ENCODE measurements at regions not wholly inside any gene's neighbourhood (a gene's known extent, or its start where the extent isn't known, plus 50 kb on each side); places are given as distances from the start of the nearest gene placed in this dataset.
"Not testable (repeated sequence)": the region's sequence is repeated elsewhere in the genome, so short reads cannot be mapped to it uniquely, and the experiment has no call there.

DNA sequence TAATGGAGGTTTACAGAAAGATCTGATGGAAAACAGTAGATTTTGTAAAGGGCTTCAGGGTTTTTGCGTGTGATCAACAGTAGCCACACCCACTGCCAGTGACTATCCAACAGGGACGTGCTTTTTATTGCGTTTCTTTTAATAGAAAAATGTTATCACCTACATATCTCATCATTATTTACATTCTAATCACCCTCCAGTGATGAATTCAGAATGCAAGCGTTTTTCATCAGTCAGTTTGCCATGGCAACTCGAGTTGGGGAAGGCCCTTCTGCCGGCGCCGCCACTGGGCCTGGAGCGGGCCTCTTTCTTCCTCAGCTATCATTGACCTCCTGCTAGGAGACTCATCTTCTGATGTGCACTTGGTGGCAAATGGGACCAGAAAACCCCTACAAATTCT is 90.3 kb upstream of the TMTC4 start:
- H3K36me3 ChIP-seq (ENCODE audit: control insufficient read depth in 2 of 2, insufficient read depth in 1 of 2, low read length in 2 of 2), result no peaks in the 10 kb centered on the region
- H3K4me1 ChIP-seq (ENCODE audit: control insufficient read depth, insufficient read depth, low read length), result no peaks in the 10 kb centered on the region
- ChIA-PET POLR2A (no interaction called here), CTCF (no interaction called here)
- TF ChIP-seq ZNF560 (tag by site-specific recombination; IDR thresholded peaks at IDR 0.05; ENCODE audit: borderline replicate concordance) (no peak), ZNF16 (tag by site-specific recombination; IDR thresholded peaks at IDR 0.05; ENCODE audit: low read depth) (no peak), ZNF658 (tag by site-specific recombination; IDR thresholded peaks at IDR 0.05) (no peak), ZNF354C (tag by site-specific recombination; IDR thresholded peaks at IDR 0.05; ENCODE audit: borderline replicate concordance, low read depth) (no peak), IKZF3 (tag by site-specific recombination; IDR thresholded peaks at IDR 0.05) (no peak)
- TF ChIP-seq, protein P1, sequence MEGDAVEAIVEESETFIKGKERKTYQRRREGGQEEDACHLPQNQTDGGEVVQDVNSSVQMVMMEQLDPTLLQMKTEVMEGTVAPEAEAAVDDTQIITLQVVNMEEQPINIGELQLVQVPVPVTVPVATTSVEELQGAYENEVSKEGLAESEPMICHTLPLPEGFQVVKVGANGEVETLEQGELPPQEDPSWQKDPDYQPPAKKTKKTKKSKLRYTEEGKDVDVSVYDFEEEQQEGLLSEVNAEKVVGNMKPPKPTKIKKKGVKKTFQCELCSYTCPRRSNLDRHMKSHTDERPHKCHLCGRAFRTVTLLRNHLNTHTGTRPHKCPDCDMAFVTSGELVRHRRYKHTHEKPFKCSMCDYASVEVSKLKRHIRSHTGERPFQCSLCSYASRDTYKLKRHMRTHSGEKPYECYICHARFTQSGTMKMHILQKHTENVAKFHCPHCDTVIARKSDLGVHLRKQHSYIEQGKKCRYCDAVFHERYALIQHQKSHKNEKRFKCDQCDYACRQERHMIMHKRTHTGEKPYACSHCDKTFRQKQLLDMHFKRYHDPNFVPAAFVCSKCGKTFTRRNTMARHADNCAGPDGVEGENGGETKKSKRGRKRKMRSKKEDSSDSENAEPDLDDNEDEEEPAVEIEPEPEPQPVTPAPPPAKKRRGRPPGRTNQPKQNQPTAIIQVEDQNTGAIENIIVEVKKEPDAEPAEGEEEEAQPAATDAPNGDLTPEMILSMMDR (tag by site-specific recombination; IDR thresholded peaks at IDR 0.05), result no peak
- TF ChIP-seq, protein P2, sequence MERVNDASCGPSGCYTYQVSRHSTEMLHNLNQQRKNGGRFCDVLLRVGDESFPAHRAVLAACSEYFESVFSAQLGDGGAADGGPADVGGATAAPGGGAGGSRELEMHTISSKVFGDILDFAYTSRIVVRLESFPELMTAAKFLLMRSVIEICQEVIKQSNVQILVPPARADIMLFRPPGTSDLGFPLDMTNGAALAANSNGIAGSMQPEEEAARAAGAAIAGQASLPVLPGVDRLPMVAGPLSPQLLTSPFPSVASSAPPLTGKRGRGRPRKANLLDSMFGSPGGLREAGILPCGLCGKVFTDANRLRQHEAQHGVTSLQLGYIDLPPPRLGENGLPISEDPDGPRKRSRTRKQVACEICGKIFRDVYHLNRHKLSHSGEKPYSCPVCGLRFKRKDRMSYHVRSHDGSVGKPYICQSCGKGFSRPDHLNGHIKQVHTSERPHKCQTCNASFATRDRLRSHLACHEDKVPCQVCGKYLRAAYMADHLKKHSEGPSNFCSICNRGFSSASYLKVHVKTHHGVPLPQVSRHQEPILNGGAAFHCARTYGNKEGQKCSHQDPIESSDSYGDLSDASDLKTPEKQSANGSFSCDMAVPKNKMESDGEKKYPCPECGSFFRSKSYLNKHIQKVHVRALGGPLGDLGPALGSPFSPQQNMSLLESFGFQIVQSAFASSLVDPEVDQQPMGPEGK (tag by site-specific recombination; IDR thresholded peaks at IDR 0.05), result no peak
- H3K9me3 ChIP-seq (ENCODE audit: control insufficient read depth, insufficient read depth, low read depth, low read length), result no peaks in the 10 kb centered on the region
- H3K4me3 ChIP-seq (ENCODE audit: low read depth, low read length), result no peak overlapping the region
- H3K27ac ChIP-seq (ENCODE audit: extremely low read depth, low read depth, low read length), result no peak overlapping the region

DNA sequence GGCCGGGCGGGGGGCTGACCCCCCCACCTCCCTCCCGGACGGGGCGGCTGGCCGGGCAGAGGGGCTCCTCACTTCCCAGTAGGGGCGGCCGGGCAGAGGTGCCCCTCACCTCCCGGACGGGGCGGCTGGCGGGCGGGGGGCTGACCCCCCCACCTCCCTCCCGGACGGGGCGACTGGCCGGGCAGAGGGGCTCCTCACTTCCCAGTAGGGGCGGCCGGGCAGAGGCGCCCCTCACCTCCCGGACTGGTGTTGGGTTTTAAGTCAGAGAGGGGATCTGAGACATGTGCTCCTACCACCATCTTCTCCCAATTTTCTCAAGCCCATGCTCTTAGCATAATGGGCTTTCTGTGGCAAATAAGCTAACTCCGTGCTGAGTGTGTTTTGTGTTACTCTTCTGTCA is 87.5 kb upstream of the TMTC4 start:
- CTCF ChIA-PET, result interaction anchor here (0.7 kb wide), 1 partner anchor 12 kb away, joined by 3 read pairs; no protein-coding TSS in a partner anchor
- H3K9me3 ChIP-seq (ENCODE audit: control insufficient read depth, insufficient read depth, low read depth, low read length); H3K4me3 ChIP-seq (ENCODE audit: low read depth, low read length); POLR2A ChIA-PET; H3K4me1 ChIP-seq (ENCODE audit: control insufficient read depth, insufficient read depth, low read length); H3K36me3 ChIP-seq (ENCODE audit: control insufficient read depth in 2 of 2, insufficient read depth in 1 of 2, low read length in 2 of 2); H3K27ac ChIP-seq (ENCODE audit: extremely low read depth, low read depth, low read length): not testable (repeated sequence)

DNA sequence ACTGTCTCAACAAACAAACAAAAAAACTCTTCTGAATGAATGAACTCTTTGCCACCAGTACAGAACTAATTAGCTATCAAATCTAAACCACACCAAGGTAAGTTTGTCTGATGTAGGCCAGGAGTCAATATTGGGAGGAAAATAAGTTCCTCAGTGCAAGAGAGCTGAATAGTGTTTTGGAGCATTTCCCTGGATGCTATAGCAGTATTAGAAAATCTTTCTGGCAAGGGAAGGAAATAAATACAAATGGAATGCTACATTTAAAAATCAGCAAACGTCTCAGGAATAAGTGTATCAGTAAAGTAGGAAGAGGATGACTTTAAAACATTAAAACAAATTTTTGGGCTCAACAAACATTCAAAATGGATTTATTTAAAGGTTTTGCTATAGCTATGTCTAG is 81.3 kb upstream of the TMTC4 start:
- no peaks in the 10 kb centered on the region for H3K4me1 ChIP-seq (ENCODE audit: control insufficient read depth, insufficient read depth, low read length)
- H3K27ac ChIP-seq (ENCODE audit: extremely low read depth, low read depth, low read length), result no peak overlapping the region
- POLR2A ChIA-PET, result no interaction called here
- no peak overlapping the region for H3K4me3 ChIP-seq (ENCODE audit: low read depth, low read length)
- CTCF ChIA-PET, result no interaction called here
- no peaks in the 10 kb centered on the region for H3K9me3 ChIP-seq (ENCODE audit: control insufficient read depth, insufficient read depth, low read depth, low read length)
- no peaks in the 10 kb centered on the region for H3K36me3 ChIP-seq (ENCODE audit: control insufficient read depth in 2 of 2, insufficient read depth in 1 of 2, low read length in 2 of 2)
- TF ChIP-seq ZNF510 (tag by site-specific recombination; IDR thresholded peaks at IDR 0.05; ENCODE audit: insufficient replicate concordance) (no peak), ZNF211 (tag by site-specific recombination; IDR thresholded peaks at IDR 0.05; ENCODE audit: low read depth) (no peak), ZSCAN23 (tag by site-specific recombination; IDR thresholded peaks at IDR 0.05) (no peak), ZNF624 (tag by site-specific recombination; IDR thresholded peaks at IDR 0.05) (no peak), ZNF776 (tag by site-specific recombination; IDR thresholded peaks at IDR 0.05; ENCODE audit: borderline replicate concordance) (no peak), ZNF292 (tag by site-specific recombination; IDR thresholded peaks at IDR 0.05; ENCODE audit: borderline replicate concordance, low read depth) (no peak), ZNF707 (tag by site-specific recombination; IDR thresholded peaks at IDR 0.05) (no peak)
- TF ChIP-seq, protein P3, sequence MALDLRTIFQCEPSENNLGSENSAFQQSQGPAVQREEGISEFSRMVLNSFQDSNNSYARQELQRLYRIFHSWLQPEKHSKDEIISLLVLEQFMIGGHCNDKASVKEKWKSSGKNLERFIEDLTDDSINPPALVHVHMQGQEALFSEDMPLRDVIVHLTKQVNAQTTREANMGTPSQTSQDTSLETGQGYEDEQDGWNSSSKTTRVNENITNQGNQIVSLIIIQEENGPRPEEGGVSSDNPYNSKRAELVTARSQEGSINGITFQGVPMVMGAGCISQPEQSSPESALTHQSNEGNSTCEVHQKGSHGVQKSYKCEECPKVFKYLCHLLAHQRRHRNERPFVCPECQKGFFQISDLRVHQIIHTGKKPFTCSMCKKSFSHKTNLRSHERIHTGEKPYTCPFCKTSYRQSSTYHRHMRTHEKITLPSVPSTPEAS (tag by site-specific recombination; IDR thresholded peaks at IDR 0.05), result no peak
- TF ChIP-seq, protein P4, sequence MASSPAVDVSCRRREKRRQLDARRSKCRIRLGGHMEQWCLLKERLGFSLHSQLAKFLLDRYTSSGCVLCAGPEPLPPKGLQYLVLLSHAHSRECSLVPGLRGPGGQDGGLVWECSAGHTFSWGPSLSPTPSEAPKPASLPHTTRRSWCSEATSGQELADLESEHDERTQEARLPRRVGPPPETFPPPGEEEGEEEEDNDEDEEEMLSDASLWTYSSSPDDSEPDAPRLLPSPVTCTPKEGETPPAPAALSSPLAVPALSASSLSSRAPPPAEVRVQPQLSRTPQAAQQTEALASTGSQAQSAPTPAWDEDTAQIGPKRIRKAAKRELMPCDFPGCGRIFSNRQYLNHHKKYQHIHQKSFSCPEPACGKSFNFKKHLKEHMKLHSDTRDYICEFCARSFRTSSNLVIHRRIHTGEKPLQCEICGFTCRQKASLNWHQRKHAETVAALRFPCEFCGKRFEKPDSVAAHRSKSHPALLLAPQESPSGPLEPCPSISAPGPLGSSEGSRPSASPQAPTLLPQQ (tag by site-specific recombination; IDR thresholded peaks at IDR 0.05), result no peak
- TF ChIP-seq, protein P5, sequence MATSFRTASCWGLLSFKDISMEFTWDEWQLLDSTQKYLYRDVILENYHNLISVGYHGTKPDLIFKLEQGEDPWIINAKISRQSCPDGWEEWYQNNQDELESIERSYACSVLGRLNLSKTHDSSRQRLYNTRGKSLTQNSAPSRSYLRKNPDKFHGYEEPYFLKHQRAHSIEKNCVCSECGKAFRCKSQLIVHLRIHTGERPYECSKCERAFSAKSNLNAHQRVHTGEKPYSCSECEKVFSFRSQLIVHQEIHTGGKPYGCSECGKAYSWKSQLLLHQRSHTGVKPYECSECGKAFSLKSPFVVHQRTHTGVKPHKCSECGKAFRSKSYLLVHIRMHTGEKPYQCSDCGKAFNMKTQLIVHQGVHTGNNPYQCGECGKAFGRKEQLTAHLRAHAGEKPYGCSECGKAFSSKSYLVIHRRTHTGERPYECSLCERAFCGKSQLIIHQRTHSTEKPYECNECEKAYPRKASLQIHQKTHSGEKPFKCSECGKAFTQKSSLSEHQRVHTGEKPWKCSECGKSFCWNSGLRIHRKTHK (tag by site-specific recombination; IDR thresholded peaks at IDR 0.05), result no peak
- TF ChIP-seq, protein P6, sequence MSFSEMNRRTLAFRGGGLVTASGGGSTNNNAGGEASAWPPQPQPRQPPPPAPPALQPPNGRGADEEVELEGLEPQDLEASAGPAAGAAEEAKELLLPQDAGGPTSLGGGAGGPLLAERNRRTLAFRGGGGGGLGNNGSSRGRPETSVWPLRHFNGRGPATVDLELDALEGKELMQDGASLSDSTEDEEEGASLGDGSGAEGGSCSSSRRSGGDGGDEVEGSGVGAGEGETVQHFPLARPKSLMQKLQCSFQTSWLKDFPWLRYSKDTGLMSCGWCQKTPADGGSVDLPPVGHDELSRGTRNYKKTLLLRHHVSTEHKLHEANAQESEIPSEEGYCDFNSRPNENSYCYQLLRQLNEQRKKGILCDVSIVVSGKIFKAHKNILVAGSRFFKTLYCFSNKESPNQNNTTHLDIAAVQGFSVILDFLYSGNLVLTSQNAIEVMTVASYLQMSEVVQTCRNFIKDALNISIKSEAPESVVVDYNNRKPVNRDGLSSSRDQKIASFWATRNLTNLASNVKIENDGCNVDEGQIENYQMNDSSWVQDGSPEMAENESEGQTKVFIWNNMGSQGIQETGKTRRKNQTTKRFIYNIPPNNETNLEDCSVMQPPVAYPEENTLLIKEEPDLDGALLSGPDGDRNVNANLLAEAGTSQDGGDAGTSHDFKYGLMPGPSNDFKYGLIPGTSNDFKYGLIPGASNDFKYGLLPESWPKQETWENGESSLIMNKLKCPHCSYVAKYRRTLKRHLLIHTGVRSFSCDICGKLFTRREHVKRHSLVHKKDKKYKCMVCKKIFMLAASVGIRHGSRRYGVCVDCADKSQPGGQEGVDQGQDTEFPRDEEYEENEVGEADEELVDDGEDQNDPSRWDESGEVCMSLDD (tag by site-specific recombination; IDR thresholded peaks at IDR 0.05), result no peak
- TF ChIP-seq, protein P7, sequence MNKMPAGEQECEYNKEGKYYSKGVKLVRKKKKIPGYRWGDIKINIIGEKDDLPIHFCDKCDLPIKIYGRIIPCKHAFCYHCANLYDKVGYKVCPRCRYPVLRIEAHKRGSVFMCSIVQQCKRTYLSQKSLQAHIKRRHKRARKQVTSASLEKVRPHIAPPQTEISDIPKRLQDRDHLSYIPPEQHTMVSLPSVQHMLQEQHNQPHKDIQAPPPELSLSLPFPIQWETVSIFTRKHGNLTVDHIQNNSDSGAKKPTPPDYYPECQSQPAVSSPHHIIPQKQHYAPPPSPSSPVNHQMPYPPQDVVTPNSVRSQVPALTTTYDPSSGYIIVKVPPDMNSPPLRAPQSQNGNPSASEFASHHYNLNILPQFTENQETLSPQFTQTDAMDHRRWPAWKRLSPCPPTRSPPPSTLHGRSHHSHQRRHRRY (tag by site-specific recombination; IDR thresholded peaks at IDR 0.05), result no peak
